HG03342 (cell line): ENCODE measurements at regions not wholly inside any gene's neighbourhood (a gene's known extent, or its start where the extent isn't known, plus 50 kb on each side); places are given as distances from the start of the nearest gene placed in this dataset.

Source experiments
- ATAC-seq: cut with Tn5 transposase; IDR thresholded peaks from one replicate; pipeline ENCODE4 v1.9.1; 2021; ENCODE audit warnings: mild to moderate bottlenecking, moderate library complexity; ENCODE audit not compliant: unreplicated experiment

- ATAC-seq: no peak
Observed at GRCh38 chr7:47221826-47222225, 360.1 kb downstream of the TNS3 start.

- no peak for ATAC-seq
Observed at GRCh38 chr7:47218378-47219176, 363.3 kb downstream of the TNS3 start.

GRCh38 chr7:47217570-47218360 lies 364.1 kb downstream of the TNS3 start:
- ATAC-seq: no peak

DNA sequence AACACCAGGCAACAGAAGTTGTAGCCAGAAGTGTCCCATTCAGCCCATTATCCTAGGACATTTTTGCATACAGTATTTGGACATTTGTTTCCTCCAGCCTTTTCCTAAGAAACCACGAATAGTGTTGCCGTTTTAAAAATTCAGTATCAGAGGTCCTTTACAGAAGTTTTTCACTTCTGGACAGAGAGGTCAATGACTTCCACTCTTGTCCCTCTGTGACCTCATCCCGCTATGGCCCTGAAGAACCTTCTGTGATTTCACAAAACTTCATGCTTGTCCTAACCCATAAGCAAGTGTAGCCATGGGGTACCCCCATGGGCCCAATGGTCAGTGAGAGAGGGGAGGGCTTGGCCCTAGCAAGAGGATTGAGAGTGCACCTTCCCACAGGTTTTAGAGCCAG lies 364.8 kb downstream of the TNS3 start:
- no peak for ATAC-seq

- no peak for ATAC-seq
Observed at GRCh38 chr7:47216439-47216838, 365.5 kb downstream of the TNS3 start.

- ATAC-seq: no peak
Observed at GRCh38 chr7:47215640-47216039, 366.3 kb downstream of the TNS3 start.

GRCh38 chr7:47215049-47215448 lies 366.9 kb downstream of the TNS3 start:
- no peak for ATAC-seq

GRCh38 chr7:47213276-47213675 lies 368.6 kb downstream of the TNS3 start:
- ATAC-seq: no peak

DNA sequence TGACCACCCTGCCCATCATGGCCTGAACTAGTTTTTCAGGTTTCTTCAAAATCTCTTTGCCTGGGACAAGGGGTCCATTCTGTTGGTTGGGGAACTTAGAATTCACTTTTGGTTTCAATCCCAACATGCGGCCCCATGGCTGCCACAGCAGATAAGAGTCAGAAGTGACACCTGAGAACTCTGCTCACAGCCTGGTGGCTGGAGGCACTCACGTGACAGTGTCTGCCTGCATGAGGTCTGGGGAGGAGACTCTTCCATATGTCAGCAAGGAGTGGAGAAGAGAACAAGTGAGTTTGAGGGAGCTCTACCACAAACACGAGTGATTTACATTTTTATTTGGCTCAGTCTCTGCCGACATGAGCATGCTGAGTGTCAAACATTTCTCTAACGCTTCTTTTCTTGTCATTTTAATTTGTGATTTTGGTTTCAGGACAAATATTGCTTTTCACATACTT lies 370.4 kb downstream of the TNS3 start:
- ATAC-seq: no peak

GRCh38 chr7:47210281-47210854 lies 371.5 kb downstream of the TNS3 start:
- ATAC-seq: no peak

DNA sequence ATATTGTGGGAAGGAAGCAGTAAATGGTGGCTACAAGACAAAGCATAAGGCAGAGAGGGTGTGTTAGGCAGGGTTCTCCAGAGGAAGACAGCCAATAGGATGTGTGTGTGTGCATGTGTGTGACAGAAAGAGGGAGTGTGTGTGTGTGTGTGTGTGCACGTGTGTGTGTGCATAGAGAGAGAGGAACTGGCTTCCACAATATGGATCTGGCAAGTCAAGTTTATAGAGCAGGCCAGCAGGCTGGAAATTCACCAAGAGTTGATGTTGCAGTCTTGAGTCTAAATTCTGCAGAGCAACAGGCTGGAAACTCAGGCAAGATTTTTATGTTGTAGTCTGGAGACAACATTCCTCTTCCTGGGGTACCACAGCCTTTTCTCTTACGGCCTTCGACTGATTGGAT lies 374.0 kb downstream of the TNS3 start:
- no peak for ATAC-seq

DNA sequence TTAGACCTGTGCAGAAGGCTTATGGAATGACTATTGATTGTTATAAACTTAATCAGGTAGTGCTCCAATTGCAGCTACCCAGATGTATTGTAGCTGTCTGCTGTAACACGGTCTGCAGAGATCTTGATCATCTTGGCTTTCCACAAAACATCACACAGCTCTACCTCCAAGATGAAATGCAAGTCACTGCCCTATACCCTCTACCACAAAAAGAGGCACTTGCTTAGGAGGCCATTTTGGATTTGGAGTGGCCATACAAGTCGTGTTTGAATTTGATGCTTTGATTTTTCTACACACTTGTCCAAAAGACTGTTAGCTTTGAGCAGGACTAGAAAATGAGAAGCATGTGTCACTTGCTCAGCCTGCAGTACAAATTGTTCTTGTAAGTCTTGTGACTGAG lies 377.2 kb downstream of the TNS3 start:
- no peak for ATAC-seq

- ATAC-seq: no peak
Observed at GRCh38 chr7:47202146-47202783, 379.6 kb downstream of the TNS3 start.

DNA sequence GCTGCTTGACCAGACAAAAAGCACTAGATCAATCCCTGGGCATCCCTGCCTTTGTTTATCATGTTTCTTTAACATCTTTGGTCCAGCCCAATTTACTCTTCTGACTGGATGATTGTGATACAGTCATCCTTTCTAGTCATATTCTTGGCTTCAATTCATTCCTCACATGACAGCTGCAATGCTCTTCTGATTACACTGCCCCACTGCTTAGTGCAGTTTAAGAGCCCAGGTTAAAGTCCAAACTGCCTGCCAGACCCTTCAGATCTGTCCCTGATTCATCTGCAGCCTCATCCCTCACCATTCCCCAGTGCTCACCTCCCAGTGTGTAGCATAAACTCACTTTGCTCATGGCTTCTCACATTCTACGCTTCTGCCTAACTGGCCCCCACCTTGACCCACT lies 383.8 kb downstream of the TNS3 start:
- ATAC-seq: no peak

DNA sequence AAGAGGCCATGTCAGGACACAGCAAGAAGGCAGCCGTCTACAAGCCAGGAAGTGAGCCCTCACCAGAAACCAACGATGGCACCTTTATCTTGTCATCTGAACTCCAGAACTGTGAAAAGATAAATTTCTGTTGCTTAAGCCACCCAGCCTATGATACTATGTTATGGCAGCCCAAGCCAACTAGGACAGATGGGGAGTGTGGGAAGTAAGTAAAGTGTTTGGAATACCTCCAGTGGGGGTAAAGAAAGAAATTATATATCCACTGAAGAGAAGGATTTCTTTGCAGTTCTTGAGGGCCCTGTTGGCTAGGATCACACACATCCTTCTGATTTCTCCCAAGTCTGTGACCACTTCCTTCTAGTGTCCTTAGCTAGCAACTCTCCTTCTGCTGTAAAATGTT lies 384.4 kb downstream of the TNS3 start:
- no peak for ATAC-seq

DNA sequence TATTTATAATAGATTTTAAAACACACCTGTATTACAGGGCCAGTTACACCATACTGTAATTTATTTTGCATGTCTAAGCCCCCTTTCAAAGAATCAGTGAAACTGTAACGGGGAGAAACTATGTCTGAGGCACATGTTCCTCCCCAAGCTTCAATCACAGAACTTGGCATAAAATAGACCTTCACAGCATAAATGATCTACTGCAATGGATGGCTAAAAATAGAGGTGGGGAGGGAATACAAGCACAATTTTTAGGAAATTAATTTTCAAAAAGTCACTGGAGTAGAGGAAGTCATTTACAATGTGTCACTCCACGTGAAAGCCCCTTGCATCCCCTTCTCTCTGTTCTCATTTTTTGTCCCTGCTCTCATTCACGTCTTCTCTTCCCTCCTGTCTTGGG lies 385.2 kb downstream of the TNS3 start:
- ATAC-seq: no peak

DNA sequence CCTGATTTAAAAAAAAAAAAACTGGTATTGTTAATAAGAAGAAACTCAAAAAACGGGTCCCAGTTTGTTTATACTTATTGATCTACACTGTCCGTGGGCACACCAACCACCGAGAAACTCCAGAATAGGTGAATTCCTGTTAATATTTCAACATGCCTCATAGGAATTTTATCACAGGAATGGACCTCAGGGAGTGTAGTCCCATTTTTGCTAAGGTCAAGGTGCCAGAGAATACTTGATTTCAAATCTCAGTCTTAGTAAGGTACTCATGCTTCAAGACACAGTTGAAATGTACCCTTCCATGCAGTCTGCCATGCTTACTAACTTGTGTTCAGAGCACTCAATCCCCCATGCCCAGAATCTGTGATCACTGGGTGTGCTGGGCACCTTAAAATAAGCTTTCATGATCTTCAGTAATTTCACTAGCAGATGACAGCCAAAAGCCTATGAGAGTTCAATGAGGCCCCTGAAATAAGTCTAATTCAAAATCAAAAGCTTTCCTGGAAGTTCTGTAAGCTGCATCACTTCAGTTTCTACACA lies 385.7 kb downstream of the TNS3 start:
- no peak for ATAC-seq

- no peak for ATAC-seq
Observed at GRCh38 chr7:47195641-47196040, 386.3 kb downstream of the TNS3 start.

- ATAC-seq: no peak
Observed at GRCh38 chr7:47194516-47195057, 387.3 kb downstream of the TNS3 start.

GRCh38 chr7:47192978-47193377 lies 388.9 kb downstream of the TNS3 start:
- ATAC-seq: no peak

DNA sequence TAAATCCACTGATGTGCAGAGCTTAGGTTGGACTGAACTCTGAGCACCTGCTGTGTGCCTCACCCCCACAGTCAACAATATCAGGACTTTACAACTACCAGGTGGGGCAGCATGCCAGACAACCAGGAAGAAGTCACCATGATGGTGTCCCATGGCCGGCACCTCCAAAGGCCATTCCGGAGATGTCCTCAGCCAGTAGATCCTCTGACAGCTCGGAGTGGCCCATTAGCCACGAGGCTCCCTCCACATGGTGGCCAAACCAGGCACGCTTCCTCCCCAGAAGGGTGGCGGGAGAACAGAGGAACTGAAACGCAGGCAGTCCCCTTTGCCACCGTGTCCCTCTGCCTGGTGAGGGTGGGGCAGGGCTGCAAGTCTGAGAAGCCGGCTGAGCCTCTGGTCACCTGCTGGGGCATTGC lies 390.0 kb downstream of the TNS3 start:
- ATAC-seq: no peak
